ENCODE measurements at regions not wholly inside any gene's neighbourhood (a gene's known extent, or its start where the extent isn't known, plus 50 kb on each side); places are given as distances from the start of the nearest gene placed in this dataset.
"Not testable (repeated sequence)": the region's sequence is repeated elsewhere in the genome, so short reads cannot be mapped to it uniquely, and the experiment has no call there.

DNA sequence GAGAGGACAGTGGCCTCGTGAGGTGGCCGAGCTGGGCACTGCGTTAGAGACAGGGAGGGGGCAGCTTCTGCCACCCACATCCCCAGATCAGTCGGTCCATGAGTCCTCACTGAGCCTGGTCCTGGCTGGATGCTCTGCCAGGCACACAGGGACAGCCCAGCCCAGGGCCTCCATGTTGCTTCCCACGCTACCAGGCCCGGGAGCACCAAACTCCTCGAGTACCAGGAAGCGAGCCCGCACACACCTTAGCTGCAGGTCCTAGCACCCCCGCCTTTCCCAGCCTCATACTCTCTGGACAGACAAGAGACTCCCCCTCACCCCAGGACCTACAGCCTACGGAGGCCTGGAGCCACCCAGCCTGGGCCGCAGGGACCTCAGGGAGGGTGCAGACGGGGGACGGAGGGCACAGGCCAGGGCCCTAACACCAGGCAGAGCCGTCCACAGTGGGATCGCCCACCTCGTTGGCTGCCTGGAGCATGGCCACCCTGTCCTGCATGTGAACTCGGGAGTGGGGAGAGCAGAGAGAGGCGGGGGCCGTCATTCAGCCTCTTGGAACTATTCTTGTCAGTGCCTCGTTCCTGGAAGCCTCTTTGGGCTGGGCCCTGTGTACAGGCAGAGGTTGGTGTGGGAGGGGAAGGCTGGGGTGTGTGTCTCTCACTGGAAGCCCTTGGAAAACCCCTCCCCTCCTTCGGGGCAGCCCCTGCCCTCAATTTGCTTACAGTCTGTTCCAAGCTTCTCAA lies 90.9 kb upstream of the RUNX3 start:
- DNase-seq, result no peak

DNA sequence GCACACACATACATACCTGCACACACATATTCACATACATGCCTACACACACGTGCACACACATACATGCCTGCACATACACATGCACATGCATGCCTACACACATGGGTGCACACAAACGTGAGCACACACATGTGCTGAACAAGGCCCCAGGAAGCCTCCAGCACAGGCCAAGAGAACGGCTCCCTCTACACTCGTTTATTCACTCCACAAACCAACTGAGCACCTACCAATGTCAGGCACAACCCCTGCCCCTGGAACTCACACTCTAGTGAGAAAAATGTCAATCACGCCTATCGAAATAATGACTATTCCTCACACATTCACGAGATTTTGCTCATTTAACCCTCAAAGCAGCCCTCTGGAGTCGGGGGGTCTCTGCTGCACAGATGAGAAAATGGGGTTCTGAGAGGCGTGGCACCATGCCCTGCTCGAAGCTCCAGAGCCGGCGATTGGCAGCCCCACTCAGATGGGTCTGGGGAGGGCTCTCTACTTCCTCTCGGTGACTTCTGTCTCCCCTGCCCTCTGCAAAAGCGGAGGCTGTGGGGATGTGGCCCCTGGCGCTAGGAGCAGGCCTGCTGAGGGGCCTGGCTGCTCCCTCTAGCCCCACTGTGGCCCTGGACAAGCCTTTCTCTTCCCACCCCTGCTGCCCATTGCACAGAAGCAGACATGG lies 90.2 kb upstream of the RUNX3 start:
- DNase-seq, result peak in 1 of 2 experiments; percentile 23

DNA sequence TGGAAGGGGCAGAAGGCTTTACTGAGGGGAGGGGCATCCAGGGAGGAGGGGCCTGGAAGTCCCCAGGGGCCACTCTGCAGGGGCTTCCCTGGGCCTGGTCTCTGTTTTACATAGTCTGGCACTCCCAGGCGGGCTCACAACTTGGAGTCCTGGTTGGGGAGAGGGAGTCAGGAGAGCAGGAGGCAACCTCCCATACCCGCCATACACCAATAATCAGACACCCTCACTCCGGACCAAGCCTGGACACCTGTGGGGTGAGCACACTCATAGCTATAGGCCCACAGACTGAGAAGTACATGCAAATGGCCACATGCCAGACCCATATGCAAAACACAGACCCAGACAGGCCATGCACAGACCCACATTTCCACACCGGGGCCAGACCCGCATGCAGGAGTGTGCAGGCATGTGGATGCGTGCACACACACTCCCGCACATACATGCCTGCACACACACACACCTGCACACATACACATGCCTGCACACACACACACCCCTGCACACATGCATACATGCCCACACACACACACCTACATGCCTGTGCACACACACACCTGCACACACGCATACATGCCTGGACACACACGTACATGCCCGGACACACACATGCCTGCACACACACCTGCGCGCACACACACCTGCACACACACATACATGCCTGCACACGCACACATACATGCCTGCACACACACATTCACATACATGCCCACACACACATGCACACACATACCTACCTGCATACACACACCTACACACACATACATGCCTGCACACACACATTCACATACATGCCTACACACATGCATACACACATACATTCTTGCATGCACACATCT lies 89.5 kb upstream of the RUNX3 start:
- no peak for DNase-seq

DNA sequence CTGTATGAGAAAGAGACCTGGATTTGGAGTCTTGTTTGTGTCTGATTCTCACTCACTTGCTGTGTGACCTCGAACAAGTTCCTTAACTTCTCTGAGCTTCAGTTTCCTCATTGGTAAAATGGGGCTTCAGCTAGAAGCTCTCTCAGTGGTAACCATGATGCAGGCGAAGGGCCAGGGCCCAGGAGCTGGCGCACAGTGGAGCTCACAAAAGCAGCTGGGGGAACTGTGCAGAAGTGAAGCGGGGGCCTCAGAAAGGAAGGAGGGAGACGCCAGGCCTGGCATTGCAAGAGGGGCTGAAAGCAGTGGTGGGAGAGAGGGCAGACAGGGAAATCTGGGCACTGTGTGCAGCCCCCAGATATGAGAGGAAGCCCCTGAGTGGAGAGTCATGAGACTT lies 88.9 kb upstream of the RUNX3 start:
- no peak for DNase-seq

DNA sequence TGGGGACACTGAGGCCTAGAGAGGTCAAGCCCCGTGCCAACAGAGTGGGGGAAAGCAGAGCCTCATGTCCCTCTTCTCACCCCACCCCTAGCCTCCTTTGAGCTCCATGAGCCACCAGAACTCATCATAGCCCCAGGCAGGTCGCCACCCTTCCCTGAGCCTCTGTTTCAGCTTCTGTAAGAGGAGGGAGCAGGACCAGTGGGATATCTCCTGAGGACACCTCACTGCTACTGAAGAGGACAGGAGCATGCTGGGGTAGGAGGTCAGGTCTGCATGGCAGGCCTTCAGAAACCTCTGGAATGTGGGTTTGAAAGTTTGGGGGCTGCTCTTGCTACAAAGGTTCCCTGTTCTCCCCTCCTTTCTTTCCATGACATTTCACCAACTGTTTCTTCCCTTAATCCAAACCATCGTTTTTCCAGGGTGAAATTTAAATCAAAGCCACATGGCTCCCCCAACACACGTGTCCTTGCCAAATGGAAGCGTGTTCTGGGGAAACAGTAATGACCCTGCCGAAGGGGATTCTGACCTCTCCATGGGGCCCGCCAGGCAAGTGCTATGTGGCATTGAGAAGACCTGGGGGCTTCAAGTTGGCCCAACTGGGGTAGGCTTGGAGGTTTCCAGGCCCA lies 88.1 kb upstream of the RUNX3 start:
- no peak for DNase-seq

DNA sequence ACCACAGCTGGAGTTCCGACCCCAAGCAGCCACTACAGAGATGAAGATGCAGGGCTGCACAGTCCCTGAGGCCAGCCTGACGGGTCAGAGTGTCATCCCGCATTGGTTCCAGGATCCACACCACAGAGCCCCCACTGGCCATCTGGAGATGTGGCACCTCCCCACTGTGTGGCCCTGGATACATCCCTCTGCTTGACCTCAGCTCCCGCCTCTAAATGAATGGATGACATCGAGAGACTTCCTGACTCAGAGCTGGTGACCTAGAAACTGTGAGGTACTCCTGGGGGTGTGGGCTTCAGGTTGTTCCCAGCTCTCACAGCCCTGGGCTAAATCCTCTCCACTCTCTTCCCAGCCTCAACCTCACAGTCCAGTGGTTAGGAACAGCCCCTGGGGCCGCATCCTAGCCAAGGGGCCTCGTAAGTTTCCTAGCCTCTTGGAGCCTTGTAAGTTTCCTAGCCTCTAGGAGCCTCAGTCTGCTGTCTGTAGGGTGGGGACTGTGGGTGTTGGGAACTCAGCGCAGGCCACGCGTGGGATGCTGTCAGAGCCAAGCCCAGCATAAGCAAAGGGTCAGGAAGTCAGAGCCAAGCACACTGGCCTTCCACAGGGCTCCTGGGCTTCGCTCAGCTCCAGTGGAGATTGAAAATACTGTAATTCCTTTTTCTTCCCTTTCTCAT lies 87.5 kb upstream of the RUNX3 start:
- no peak for DNase-seq

DNA sequence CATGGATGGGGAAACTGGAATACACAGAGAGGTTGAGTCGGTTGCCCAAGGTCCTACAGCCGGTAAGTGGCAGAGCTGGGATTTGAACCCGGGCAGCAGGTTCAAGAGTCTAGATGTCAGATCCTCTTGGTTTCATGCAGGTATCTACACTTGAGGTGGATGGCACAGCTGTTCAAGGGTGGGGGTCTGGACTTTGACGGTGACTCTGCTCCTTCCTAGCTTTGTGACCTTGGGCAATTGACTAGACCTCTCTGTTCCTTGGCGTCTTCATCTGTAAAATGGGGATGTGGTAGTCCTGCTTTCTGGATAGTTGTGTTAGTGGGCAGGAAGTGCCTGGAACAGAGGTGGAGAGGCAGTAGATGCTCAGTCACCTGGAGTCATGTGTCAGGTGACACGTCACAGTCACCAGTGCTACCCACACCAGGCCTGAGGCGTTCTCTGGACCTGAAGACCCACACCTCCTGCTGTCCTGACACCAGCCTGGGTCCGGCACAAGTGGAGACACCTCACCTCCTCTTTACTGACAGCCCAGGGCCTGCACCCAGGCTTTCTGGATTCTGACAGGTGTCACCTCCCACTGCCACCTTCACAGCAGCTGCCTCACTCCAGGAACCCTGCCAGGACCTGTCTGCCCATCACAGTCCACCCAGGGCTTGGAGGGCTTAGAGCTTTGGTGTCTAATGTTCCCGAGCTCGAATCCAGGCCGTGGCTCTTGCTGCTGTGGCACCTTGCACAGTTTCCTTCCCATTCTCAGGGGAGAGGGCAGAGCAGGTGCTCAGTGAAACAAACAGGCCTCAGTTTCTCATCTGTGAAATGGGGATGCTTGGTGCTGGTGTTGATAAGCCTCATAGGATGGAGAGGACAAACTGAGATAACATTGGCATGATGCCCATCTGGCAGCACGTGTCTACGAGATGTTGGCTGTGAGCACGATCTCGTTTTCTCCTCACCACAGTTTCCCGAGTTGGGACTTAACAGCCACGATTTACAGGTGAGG lies 83.2 kb upstream of the RUNX3 start:
- no peak for DNase-seq

DNA sequence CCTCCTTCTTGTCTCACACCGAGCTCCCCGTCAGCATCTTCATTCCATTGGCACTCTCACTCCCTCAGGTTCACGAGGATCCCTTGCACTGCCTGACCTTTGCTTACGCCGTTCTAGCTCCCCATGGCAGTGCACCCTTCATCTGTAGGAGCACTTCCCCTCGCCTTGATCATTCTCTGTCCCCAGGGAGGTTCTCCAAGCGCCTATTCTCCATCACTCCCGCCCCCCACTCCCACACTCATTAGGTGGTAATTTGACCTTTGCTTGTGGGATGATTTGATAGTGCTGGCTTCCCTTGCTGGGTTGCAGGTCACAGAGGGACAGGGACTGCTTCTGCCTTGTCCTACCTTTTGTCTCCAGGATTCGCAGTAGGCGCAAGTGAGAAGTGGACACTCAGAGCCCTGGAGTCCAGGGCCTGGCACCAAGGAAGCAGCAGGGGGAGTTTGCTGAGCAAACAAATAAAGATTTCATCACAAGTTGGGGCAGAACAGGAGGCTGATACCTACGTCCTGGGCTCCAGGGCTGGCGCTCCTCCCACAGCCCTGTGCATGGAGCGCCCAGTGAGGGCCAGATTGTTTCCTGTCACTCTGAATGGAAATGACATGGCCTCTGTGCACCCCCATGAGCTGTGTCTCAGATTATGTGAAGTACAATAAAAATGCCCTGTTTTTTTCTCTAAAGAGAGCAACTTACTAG lies 82.0 kb upstream of the RUNX3 start:
- no peak for DNase-seq

DNA sequence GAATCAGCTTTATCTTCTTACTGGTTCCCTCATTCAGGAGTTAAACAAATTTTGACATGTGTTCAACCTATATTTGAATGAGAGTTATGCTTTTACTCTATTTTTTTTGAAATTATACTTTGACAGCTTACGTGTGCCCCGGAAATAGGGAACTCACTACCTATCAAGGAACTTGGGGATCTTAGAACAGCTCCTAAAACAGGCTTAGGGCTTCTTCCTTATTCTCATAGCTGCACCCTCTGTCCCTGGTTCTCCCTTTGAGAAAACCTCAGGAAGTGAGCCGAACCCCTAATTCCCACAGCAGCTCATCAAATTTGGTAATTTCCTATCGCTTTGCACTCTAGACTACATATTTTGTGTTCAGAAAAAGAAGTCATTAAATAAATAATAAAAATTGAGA lies 81.2 kb upstream of the RUNX3 start:
- DNase-seq, result peak in 1 of 2 experiments; percentile 28

DNA sequence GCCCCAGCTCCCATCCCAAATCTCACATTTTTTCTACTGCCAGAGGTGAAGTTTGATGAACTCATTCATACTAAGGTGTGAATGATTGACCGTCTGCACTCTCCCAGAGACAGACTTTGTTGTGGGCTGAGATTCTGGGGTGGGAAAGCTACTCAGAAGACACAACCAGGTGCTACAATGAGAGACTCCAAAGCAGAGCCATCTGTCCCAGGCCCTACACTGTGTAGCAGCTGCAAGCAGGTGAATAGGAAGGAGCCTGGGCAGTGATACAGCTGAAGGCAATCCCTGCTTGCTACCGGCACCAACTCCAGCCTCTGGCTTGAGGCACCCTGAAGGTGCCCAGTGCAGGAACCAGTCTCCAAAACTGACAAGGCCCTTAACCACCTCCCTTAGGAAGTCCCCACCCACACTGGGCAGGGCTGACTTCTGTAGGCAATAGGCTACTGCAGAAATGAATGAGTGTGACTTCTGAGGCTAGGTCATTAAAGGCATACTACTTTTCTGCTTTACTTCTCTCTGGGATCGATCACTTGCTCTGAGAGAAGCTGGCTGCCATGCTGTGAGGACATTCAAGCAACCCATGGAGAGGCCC lies 79.7 kb upstream of the RUNX3 start:
- no peak for DNase-seq

DNA sequence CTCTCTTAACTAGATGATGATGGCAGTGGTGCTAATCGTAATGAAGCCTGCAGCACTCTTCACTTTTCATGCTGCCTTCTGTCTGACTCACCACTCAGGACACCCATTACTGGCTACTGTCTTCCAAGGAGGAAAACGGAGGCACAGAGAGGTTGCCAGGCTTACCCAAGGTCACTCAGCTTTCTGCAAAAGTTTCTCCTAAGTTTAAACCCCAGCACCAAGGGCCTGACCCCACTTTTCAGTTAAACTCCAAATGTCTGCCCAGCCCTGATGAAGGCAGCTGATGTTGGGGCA lies 78.1 kb upstream of the RUNX3 start:
- no peak for DNase-seq

DNA sequence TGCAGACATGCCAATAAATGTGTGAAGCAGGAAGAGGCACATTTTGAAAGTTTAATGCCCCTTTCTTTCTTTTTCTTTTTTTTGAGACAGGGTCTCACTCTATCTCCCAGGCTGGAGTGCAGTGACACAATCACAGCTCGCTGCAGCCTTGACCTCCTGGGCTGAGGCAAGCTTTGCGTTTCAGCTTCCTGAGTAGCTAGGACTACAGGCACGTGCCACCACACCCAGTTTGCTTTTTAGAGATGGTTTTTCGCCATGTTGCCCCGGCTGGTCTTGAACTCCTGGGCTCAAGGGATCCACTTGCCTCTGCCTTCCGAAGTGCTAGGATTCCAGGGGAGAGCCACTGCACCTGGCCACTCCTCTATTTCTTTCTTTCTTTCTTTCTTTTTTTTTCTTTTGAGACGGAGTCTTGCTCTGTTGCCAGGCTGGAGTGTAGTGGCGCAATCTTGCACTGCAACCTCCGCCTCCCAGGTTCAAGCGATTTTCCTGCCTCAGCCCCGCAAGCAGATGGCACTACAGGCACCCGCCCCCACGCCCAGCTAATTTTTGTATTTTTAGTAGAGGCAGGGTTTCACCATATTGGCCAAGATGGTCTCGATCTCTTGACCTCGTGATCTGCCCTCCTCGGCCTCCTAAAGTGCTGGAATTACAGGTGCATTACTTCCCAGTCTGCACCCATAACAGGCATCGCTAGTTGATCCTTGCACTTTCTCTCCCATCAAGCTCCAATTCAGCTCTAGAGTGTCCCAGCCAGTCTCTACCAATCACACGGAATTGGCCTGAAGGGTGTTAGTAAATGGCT lies 77.5 kb upstream of the RUNX3 start:
- DNase-seq, result not testable (repeated sequence)

DNA sequence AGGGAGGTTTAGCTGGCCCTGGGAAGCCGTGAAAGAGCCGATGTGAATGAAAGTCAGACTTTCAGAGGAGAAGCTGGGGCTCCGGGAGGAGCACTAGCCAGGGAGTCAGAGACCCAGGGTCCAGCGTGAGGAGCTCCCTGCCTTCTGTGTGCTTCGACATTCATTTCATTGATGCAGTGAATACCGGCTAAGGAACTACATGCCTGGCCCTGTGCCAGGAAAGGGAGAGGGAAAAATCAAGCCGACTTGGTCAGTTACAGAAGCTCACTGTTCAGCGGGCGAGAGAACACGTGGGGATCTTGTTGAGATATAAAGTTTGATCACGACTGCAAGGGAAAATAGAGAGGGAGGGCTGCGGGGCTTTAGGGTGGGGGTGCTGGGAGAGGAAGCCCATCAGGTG lies 76.7 kb upstream of the RUNX3 start:
- no peak for DNase-seq

DNA sequence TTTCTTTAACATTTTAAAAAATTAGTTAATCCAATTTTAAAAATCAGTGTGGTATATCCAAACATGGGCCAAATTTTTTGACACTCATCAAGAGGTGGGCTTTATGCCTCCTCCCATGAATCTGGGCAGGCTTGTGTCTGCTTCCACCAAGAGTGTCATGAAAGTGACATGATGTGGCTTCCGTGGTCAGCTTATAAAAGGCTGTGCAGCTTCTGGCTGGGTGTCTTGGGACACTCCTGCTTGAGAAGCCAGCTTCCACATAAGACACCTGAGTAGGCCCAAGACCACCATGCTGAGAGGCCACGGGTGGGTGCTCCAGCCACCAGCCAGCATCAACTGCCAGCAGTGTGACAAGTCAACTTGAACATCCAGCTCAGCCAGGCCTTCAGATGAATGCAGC lies 74.3 kb upstream of the RUNX3 start:
- DNase-seq, result no peak

DNA sequence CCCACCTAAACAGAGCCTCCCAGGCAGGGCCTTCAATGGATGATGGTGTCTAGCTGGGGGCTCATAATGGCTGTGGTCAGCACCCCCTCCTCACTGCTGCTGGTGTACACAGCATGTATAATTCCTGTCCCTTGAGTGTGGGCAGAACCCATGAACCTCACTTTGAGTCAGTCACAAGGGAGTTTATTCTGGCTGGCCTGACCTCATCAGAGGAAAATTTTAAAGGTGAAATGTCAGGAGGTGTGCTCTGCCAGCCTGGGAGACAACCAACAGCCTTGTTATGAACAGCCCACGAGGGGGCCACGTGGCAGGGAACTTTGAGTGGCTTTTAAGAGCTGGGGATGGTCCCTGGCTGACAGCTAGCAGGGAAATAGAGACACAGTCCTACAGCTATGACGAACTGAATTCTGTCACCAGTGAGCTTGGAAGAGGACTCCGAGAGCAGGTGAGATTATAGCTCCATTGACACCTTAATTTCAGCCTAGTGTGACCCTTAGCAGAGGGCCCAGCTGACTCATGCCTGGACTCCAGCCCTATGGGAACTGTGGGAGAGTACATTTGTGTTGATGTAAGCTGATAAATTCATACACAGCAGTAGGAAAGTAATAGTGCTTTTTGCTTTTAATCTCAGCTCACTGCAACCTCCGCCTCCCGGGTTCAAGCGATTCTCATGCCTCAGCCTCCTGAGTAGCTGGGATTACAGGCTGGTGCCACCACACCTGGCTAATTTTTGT lies 73.5 kb upstream of the RUNX3 start:
- no peak for DNase-seq

DNA sequence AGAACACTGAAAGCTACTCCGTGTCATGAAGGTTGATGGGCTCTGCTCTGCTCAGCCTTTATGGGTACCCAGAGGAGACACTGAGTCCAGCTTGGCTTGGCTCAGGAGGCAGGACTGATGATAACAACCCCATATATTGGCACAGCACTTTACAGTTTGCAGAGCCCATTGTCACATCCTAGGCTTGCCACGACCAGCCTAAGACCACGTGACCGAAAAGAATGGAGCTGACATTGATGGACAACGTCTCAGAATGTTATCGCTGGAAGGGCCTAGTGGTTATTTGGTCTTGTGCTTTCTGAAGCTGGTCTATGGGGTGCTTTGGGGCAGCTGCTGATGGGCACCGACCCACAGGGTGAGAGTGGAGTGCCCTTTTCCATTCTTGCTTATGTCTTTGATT lies 72.9 kb upstream of the RUNX3 start:
- no peak for DNase-seq

DNA sequence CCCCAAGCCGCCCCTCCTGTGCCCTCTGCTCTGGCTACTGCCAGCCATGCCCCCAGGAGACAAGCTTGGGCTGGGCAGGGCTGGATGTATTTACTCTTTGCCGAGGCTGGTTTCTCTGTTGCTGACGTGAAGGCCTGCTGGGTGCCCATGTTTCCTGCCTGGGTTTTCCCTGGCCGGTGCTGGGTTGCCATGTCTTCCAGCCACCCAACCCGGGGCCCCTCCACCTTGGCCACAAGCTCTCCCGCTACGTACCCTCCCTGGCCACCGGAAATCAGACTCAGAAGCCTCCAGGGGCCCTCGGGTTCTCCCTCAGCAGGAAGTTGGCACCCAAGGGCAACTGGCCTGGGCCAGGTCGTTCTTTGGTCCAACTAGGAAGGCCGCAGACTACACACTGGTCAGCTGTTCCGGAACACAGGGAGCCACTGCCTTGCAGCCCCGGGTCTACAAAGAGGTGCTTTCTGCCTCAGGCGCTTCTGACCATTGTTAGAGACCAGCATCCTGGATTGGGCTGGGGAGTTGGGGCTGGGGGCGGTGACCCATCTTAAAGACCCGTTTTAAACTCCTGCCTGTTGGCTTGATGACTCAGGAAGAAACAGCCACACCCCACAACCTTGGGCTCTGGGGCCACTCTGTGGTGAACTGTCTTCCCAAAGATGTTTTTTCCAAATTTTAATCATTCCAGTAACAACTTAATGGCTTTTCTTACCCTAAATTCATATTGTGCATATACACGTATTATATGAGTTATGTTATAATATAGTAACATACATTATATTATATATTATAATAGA lies 71.2 kb upstream of the RUNX3 start:
- DNase-seq, result no peak

DNA sequence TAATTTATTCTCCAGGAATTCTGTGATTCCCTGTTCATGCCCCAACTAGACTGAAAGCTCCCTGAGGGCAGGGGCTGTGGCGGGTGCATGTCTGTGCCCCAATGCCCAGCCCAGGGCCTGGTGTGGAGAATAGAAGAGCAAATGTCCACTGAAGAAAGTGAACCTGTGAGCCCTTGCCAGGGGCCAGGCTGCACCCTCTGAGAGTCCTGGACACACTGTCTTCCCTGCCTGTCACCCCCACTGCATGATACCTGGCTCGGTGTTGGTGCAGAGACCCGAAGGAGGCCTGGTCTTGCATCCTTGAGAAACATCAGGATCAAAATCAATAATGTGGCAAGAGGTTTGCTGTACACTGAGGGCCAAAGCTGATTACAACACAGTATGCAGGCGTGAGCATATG lies 69.8 kb upstream of the RUNX3 start:
- DNase-seq, result no peak

All from Kasumi-1 (cell line).